K562 (cell line): ENCODE measurements at regions not wholly inside any gene's neighbourhood (a gene's known extent, or its start where the extent isn't known, plus 50 kb on each side); places are given as distances from the start of the nearest gene placed in this dataset.
A peak's percentile ranks its signal among the peaks of the same experiment; 100 is the strongest.

Experiments
- ATAC-seq: fragments of 200-7000 bp; cut with Tn5 transposase; 3 replicates; pipeline ENCODE4 v1.9.1; 2020; ENCODE audit warnings: moderate library complexity
- BruUV-seq: library from RNA; stranded (reverse); fragments of 400-500 nt; replicated peaks from 2 replicates; lab custom pipeline; 2021; lab: Mats Ljungman, UMichigan
- CTCF ChIA-PET: fragments of 300-600 bp; formaldehyde crosslinking; extraction: SDS; loops from one replicate; lab custom pipeline; 2021; ENCODE audit warnings: low intra/inter-chr PET ratio; lab: Yijun Ruan, JAX
- POLR2A ChIA-PET: fragments of 300-600, 350-650 bp; sonication (Branson Sonifier 250); formaldehyde crosslinking; extraction: SDS; loops from one replicate; lab custom pipeline; 2021; ENCODE audit warnings: antibody characterized with exemption, inconsistent platforms; lab: Yijun Ruan, JAX
- DNase-seq, 4 experiments: peaks; one replicate each; pipeline versions ENCODE4 v3.0.0 to v3.0.0-alpha.2; 2011 to 2018; ENCODE audit warnings: low spot score in 3 of 4, mixed read lengths in 3 of 4; ENCODE audit errors: extremely low read depth in 1 of 4
- FAIRE-seq: peaks from 2 replicates; lab custom pipeline; 2011; peaks lifted over from hg19 to GRCh38; lab: Jason Lieb, UNC
- H2AFZ ChIP-seq: 2 replicates; pipeline ENCODE4 v1.6.0; 2011; ENCODE audit warnings: low read depth, low read length, control low read depth, inconsistent platforms
- H3K27ac ChIP-seq: fragments of 200-600 bp; 3 replicates; pipeline ENCODE4 v1.8.0; 2011; ENCODE audit warnings: low read depth, mild to moderate bottlenecking, control low read depth, inconsistent platforms, low read length, moderate library complexity, mixed read lengths; ENCODE audit errors: extremely low read depth
- H3K27me3 ChIP-seq, 2 experiments: fragments of 300-600 bp in 1 of 2; 2 replicates in 1 of 2; 3 replicates in 1 of 2; pipeline versions ENCODE4 v1.6.0 to v1.8.0; 2011; ENCODE audit warnings: inconsistent platforms in 2 of 2, low read length in 2 of 2, mild to moderate bottlenecking in 1 of 2, mixed read lengths in 1 of 2, moderate library complexity in 1 of 2; ENCODE audit not compliant: control insufficient read depth in 2 of 2, insufficient read depth in 2 of 2
- H3K36me3 ChIP-seq: fragments of 300-600 bp; 3 replicates; pipeline ENCODE4 v1.8.0; 2011; ENCODE audit warnings: mild to moderate bottlenecking, low read length, inconsistent platforms; ENCODE audit not compliant: control insufficient read depth, insufficient read depth
- H3K4me1 ChIP-seq, 2 experiments: fragments of 200-600 bp in 1 of 2; replicated peaks in 1 of 2; 2 replicates in 1 of 2; 3 replicates in 1 of 2; pipeline versions ENCODE4 v1.5.1 to v1.8.0; 2011; ENCODE audit warnings: inconsistent platforms in 2 of 2, low read length in 2 of 2, mild to moderate bottlenecking in 1 of 2, mixed read lengths in 1 of 2, moderate library complexity in 1 of 2; ENCODE audit not compliant: control insufficient read depth in 2 of 2, insufficient read depth in 2 of 2
- H3K4me2 ChIP-seq: 2 replicates; pipeline ENCODE4 v1.6.1; 2011; ENCODE audit warnings: low read length, control low read depth, inconsistent platforms, mixed read lengths; ENCODE audit not compliant: insufficient read depth
- H3K4me3 ChIP-seq: fragments of 200-600 bp; sonication (generic), shearing (Covaris generic); 2 replicates; pipeline ENCODE4 v1.5.1; 2016; ENCODE audit warnings: control low read depth, inconsistent platforms
- H3K79me2 ChIP-seq: fragments of 200-600 bp; 3 replicates; pipeline ENCODE4 v1.8.0; 2011; ENCODE audit warnings: low read length, inconsistent platforms; ENCODE audit not compliant: control insufficient read depth, insufficient read depth
- H3K9ac ChIP-seq, 2 experiments: 2 replicates each; pipeline versions ENCODE4 v1.6.0 to v1.6.1; 2011; ENCODE audit warnings: low read depth in 2 of 2, low read length in 2 of 2, control low read depth in 1 of 2, inconsistent platforms in 1 of 2, mild to moderate bottlenecking in 1 of 2, mixed read lengths in 1 of 2; ENCODE audit not compliant: insufficient read depth in 1 of 2
- H3K9me1 ChIP-seq: one replicate; pipeline ENCODE4 v1.6.0; 2011; ENCODE audit warnings: inconsistent platforms, mild to moderate bottlenecking, low read length, moderate library complexity; ENCODE audit not compliant: control insufficient read depth, insufficient read depth
- H3K9me3 ChIP-seq: replicated peaks from 2 replicates; pipeline ENCODE4 v1.5.1; 2011; ENCODE audit warnings: low read depth, low read length, inconsistent platforms; ENCODE audit not compliant: control insufficient read depth, insufficient read depth
- H4K20me1 ChIP-seq: replicated peaks from 2 replicates; pipeline ENCODE4 v1.6.1; 2011; ENCODE audit warnings: low read length, inconsistent platforms, mixed read lengths; ENCODE audit not compliant: control insufficient read depth, insufficient read depth
- HDAC8 ChIP-seq: fragments of 450-650 bp; IDR thresholded peaks from 2 replicates; pipeline ENCODE4 v1.6.1; 2016; ENCODE audit warnings: mild to moderate bottlenecking, missing genetic modification characterization, moderate library complexity, missing compliant biosample characterization
- MEIS2 ChIP-seq: fragments of 450-650 bp; IDR thresholded peaks from 2 replicates; pipeline ENCODE4 v1.6.1; 2014; ENCODE audit warnings: mild to moderate bottlenecking; ENCODE audit not compliant: partially characterized antibody
- PBX2 ChIP-seq, 2 experiments: IDR thresholded peaks in 1 of 2; conservative IDR thresholded peaks in 1 of 2; 2 replicates each; pipeline ENCODE4 v1.6.1; 2016; ENCODE audit warnings: low read depth in 2 of 2, mild to moderate bottlenecking in 1 of 2, missing compliant biosample characterization in 1 of 2, missing genetic modification characterization in 1 of 2, moderate library complexity in 1 of 2
- PHF20 ChIP-seq: fragments of 450-650 bp; IDR thresholded peaks from 2 replicates; pipeline ENCODE4 v1.6.1; 2018; ENCODE audit not compliant: partially characterized antibody
- PKNOX1 ChIP-seq: fragments of 450-650 bp; IDR thresholded peaks from 2 replicates; pipeline ENCODE4 v1.6.1; 2016
- SRSF7 ChIP-seq: fragments of 200-400 bp; formaldehyde crosslinking; optimal IDR thresholded peaks from 2 replicates; pipeline ENCODE3; 2017; ENCODE audit warnings: mild to moderate bottlenecking, low read depth, low read length
- ZNF217 ChIP-seq: sonication (generic); formaldehyde crosslinking; IDR thresholded peaks from 2 replicates; pipeline ENCODE4 v1.8.0; 2022; ENCODE audit warnings: mild to moderate bottlenecking, missing genetic modification reagents
- ZNF707 ChIP-seq: fragments of 250-450 bp; sonication (Bioruptor Pico); conservative IDR thresholded peaks from 2 replicates; pipeline ENCODE4 v1.8.0; 2022; ENCODE audit warnings: inconsistent platforms, mild to moderate bottlenecking, moderate library complexity
- WGBS: fragments of 100-300 bp; shearing (Covaris generic); methylation state at CpG from one replicate; pipeline ENCODE4 v1.1.6; 2016; ENCODE audit warnings: low coverage, mixed read lengths; ENCODE audit not compliant: insufficient coverage; ENCODE audit errors: missing lambda C conversion rate; 5-methylcytosine and 5-hydroxymethylcytosine counted together
- in situ Hi-C: fragments of 300-500 bp; cut with MboI; formaldehyde crosslinking; loops from 4 replicates; pipeline ENCODE4 v1.15.0; 2018; ENCODE audit warnings: inconsistent platforms, mixed read lengths
- intact Hi-C: fragments of 100-400 bp; cut with micrococcal nuclease; formaldehyde crosslinking; loops from 2 replicates; pipeline ENCODE4 v1.14.2; 2022

GRCh38 chr6:33854572-33855030 lies 50.8 kb upstream of the MLN start:
- POLR2A ChIA-PET: interaction anchor here (0.6 to 1.2 kb wide), 4 partner anchors 11 to 146 kb away, joined by 3 to 4 read pairs (median 4); no protein-coding TSS in a partner anchor
- peaks cover 13 to 33% of the 10 kb centered on the region in 2 experiments; a peak in 2 of 5 replicates for H3K27me3 ChIP-seq
- in situ Hi-C loops: no loop called here
- H2AFZ ChIP-seq: no peak overlapping the region
- TF ChIP-seq PBX2 (CRISPR knock-in tag; IDR thresholded peaks at IDR 0.05; ENCODE audit: low read depth) (no peak), PBX2 (tag; conservative IDR thresholded peaks at IDR 0.05; ENCODE audit: low read depth) (peak; percentile 80), MEIS2 (peak; percentile 84), HDAC8 (tag) (no peak), SRSF7 (no peak), PHF20 (no peak), PKNOX1 (peak; percentile 80), ZNF707 (CRISPR knock-in tag) (no peak), ZNF217 (CRISPR knock-in tag) (no peak)
- no peaks in the 10 kb centered on the region for H3K9me1 ChIP-seq
- FAIRE-seq (no peak), DNase-seq (no peak), ATAC-seq (no peak)
- H3K9me3 ChIP-seq: no peaks in the 10 kb centered on the region
- peaks cover 4 to 24% of the 10 kb centered on the region in 2 experiments; a peak in 3 of 5 replicates for H3K4me1 ChIP-seq
- intact Hi-C loops: loop anchor here (10.0 kb wide), 1 partner anchor 290 kb away; the partner anchor contains the start of gene GRM4
- peak overlapping the region in 1 of 2 experiments; percentile 15; a peak in 1 of 4 replicates for H3K9ac ChIP-seq
- H3K36me3 ChIP-seq: no peaks in the 10 kb centered on the region
- H4K20me1 ChIP-seq: no peaks in the 10 kb centered on the region
- CTCF ChIA-PET: no interaction called here
- H3K27ac ChIP-seq: no peak overlapping the region
- BruUV-seq: no TSS peak
- WGBS: 17% methylated on average over 14 of the region's 14 CpGs
- H3K79me2 ChIP-seq: no peaks in the 10 kb centered on the region
- H3K4me3 ChIP-seq: no peak overlapping the region
- H3K4me2 ChIP-seq: no peak overlapping the region
